Brain microvascular endothelial cell (primary cell): ENCODE measurements at regions not wholly inside any gene's neighbourhood (a gene's known extent, or its start where the extent isn't known, plus 50 kb on each side); places are given as distances from the start of the nearest gene placed in this dataset.

ENCODE experiments used
- DNase-seq: peaks from one replicate; pipeline ENCODE4 v3.0.0-alpha.2; 2020
- H3K27ac ChIP-seq: fragments of 250-450 bp; sonication (Bioruptor Pico); 2 replicates; pipeline ENCODE4 v1.5.1; 2020; ENCODE audit warnings: mild to moderate bottlenecking, moderate library complexity
- H3K27me3 ChIP-seq: fragments of 250-450 bp; sonication (Bioruptor Pico); replicated peaks from 2 replicates; pipeline ENCODE4 v1.5.1; 2020; ENCODE audit warnings: mild to moderate bottlenecking
- H3K36me3 ChIP-seq: fragments of 250-450 bp; sonication (Bioruptor Pico); replicated peaks from 2 replicates; pipeline ENCODE4 v1.5.1; 2020; ENCODE audit warnings: mild to moderate bottlenecking
- H3K4me3 ChIP-seq: 2 replicates; pipeline ENCODE4 v1.5.1; 2011; ENCODE audit warnings: low read depth, mild to moderate bottlenecking, control low read depth, low read length, moderate library complexity
- in situ Hi-C: cut with HindIII; loops from 2 replicates; pipeline ENCODE4 v1.10.0; 2017; ENCODE audit warnings: low sequenced_read_pairs, low pct_ligation_motif_present
- TF ChIP-seq, protein P1 (sequence below): IDR thresholded peaks from 2 replicates; pipeline ENCODE4 v1.5.1; 2011; ENCODE audit warnings: low read depth, mild to moderate bottlenecking, moderate library complexity, low read length, control low read depth, inconsistent platforms; ENCODE audit errors: missing control alignments

DNA sequence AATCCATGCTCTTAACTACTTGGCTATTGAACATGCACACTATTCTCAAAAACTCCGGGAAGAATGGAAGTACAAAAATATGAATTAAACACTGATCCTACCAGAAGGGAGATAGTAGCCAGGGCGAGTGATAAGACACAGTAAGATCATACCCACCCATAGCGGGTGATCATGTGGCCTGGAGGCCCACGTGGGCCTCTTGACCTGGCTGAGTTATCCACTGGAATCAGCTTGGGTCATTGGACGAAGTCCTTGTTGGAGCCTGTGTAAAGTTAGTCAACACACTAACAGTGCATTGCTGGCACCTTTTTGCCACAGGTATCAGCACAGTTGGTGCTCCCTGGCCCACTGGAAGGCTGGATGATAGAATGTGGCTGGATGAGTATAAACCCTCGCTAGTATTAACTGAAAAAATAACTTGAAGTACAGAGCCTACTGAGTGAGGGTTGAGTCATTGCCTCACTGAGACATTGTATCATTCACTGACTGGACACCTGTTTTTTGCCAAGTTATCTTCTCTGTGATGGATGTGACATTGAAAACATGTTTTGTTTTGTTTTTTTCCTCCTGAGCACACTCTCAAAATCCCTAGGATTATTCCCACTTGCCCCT, 149.2 kb upstream of the FUT8 start:
- TF ChIP-seq, protein P1, sequence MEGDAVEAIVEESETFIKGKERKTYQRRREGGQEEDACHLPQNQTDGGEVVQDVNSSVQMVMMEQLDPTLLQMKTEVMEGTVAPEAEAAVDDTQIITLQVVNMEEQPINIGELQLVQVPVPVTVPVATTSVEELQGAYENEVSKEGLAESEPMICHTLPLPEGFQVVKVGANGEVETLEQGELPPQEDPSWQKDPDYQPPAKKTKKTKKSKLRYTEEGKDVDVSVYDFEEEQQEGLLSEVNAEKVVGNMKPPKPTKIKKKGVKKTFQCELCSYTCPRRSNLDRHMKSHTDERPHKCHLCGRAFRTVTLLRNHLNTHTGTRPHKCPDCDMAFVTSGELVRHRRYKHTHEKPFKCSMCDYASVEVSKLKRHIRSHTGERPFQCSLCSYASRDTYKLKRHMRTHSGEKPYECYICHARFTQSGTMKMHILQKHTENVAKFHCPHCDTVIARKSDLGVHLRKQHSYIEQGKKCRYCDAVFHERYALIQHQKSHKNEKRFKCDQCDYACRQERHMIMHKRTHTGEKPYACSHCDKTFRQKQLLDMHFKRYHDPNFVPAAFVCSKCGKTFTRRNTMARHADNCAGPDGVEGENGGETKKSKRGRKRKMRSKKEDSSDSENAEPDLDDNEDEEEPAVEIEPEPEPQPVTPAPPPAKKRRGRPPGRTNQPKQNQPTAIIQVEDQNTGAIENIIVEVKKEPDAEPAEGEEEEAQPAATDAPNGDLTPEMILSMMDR = no peak
- H3K4me3 ChIP-seq = no peak overlapping the region
- no peaks in the 10 kb centered on the region for H3K27me3 ChIP-seq
- in situ Hi-C loops = no loop called here
- H3K36me3 ChIP-seq = no peaks in the 10 kb centered on the region
- no peak overlapping the region for H3K27ac ChIP-seq
- DNase-seq = no peak

DNA sequence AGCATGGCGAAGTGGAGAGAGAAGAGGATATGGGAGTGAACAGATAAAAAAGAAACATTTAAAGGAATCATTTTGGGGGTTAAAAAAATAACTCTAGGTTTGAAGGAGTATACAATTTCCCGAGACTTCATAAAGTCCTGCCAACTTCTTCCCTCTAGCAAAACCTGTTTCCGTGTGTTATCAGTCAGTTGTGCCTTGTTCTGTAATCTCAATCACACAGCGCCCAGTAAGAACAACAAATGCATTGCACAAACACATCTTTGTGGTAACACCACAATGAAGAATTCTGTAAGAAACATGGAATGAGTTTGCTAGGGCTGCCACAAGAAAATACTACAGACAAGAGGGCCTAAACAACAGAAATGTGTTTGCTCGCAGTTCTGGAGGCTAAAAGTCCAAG, 144.7 kb upstream of the FUT8 start:
- no peak overlapping the region for H3K4me3 ChIP-seq
- no peak for DNase-seq
- TF ChIP-seq, protein P1 = no peak
- H3K36me3 ChIP-seq = no peaks in the 10 kb centered on the region
- no peak overlapping the region for H3K27ac ChIP-seq
- in situ Hi-C loops = no loop called here
- no peaks in the 10 kb centered on the region for H3K27me3 ChIP-seq

DNA sequence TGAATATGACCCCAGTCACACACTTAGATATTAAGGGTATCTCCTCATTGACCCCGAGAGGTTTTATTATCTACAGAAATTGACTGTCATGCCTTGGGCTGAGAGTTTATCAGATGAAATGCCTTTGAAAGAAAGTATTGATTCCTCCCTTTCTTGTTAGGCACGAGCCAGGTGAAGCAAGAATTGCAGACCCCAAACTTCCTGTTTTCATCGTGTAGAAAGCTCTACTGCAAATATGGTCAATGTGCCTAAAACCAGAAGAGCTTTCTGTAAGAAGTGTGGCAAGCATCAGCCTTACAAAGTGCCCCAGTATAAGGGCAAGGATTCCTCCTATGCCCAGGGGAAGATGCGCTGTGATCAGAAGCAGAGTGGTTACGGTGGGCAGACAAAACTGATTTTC, 143.9 kb upstream of the FUT8 start:
- H3K4me3 ChIP-seq = no peak overlapping the region
- no peak overlapping the region for H3K27ac ChIP-seq
- H3K27me3 ChIP-seq = no peaks in the 10 kb centered on the region
- TF ChIP-seq, protein P1 = no peak
- no peak for DNase-seq
- in situ Hi-C loops = no loop called here
- no peaks in the 10 kb centered on the region for H3K36me3 ChIP-seq

DNA sequence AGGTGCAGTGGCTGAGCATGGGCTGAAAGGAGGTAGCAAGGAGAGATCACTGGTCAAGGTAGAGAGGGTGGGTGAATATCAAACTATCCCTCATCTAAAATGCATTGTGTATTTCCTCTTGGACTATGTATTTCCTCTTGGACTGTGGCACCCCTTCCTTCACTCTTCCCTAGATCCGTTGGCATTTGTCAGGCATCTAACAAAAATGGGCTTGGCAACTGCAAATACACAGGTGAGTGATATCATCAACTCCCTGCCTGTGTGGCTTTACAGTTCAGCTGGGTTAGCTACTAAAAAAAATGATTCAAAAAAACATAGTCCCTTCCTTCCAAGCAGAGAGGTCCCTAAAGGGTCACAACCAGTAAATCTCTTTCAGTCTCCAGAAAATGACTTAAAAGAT, 142.8 kb upstream of the FUT8 start:
- no peaks in the 10 kb centered on the region for H3K36me3 ChIP-seq
- no peak overlapping the region for H3K4me3 ChIP-seq
- TF ChIP-seq, protein P1 = no peak
- H3K27me3 ChIP-seq = no peaks in the 10 kb centered on the region
- H3K27ac ChIP-seq = no peak overlapping the region
- DNase-seq = no peak
- in situ Hi-C loops = no loop called here

DNA sequence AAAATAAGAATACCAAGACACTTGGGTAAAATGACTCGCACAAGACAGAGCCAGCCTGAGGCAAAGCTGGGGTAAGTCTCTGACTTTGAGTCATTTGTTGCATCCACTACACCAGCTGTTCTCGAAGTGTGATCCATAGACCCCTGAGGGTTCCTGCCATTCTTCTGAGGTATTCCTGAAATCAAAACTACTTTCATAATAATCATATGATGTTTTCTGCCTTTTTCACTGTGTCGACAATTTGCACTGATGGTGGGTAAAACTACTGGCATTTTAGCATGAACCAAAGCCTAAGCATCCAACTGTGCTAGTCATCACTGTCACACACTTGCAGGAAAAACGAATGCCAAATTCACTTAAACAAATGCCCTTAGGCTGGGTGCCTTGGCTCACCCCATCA, 135.5 kb upstream of the FUT8 start:
- in situ Hi-C loops = no loop called here
- DNase-seq = no peak
- H3K27me3 ChIP-seq = no peaks in the 10 kb centered on the region
- H3K4me3 ChIP-seq = no peak overlapping the region
- H3K36me3 ChIP-seq = no peaks in the 10 kb centered on the region
- TF ChIP-seq, protein P1 = no peak
- no peak overlapping the region for H3K27ac ChIP-seq

DNA sequence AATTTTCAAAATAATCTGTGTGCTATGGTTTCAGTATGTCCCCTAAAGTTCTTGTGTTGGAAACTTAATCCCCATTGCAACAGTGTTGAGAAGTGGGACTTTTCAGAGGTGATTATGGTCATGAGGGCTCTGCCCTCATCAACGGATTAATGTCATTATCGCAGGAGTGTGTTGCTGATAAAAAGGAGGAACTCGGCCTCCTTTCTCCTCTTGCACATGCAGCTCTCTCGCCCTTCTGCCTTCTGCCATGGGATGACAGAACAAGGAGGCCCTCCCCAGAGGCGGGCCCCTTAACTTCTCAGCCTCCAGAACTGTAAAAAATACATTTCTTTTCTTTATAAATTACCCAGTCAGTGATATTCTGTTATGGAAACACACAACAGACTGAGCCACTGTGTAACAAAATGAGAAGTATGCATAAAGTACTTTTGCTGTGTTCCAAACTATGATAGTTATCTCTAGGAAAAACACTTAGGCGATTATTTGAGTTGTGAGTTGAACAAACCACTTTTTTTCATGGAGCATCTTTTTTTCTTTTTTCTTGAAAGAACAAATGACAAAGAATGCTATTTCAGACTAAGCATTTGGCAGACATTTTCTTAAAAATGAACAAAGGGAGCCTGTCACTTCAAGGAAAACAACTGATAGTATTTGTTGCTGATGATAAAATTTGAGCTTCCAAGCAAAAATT, 134.8 kb upstream of the FUT8 start:
- no peak overlapping the region for H3K27ac ChIP-seq
- DNase-seq = no peak
- H3K36me3 ChIP-seq = no peaks in the 10 kb centered on the region
- no peak overlapping the region for H3K4me3 ChIP-seq
- in situ Hi-C loops = no loop called here
- TF ChIP-seq, protein P1 = no peak
- no peaks in the 10 kb centered on the region for H3K27me3 ChIP-seq
